VCaP (cell line): ENCODE measurements at regions not wholly inside any gene's neighbourhood (a gene's known extent, or its start where the extent isn't known, plus 50 kb on each side); places are given as distances from the start of the nearest gene placed in this dataset.
"Not testable (repeated sequence)": the region's sequence is repeated elsewhere in the genome, so short reads cannot be mapped to it uniquely, and the experiment has no call there.

ENCODE experiments used
- H3K27ac ChIP-seq: fragments of 450-650 bp; 2 replicates; pipeline ENCODE4 v1.5.1; 2017
- CTCF ChIP-seq: fragments of 450-650 bp; conservative IDR thresholded peaks from 2 replicates; pipeline ENCODE4 v1.5.1; 2017; ENCODE audit warnings: mild to moderate bottlenecking, moderate library complexity

GRCh38 chrX:35291013-35291412, 348.4 kb downstream of the FAM47B start:
- no peak for TF ChIP-seq CTCF
- no peak overlapping the region for H3K27ac ChIP-seq

- H3K27ac ChIP-seq, result no peak overlapping the region
- no peak for TF ChIP-seq CTCF
Measured at GRCh38 chrX:35292522-35292921, 349.9 kb downstream of the FAM47B start.

- not testable (repeated sequence) for H3K27ac ChIP-seq
Measured at GRCh38 chrX:35305037-35305436, 362.4 kb downstream of the FAM47B start.

DNA sequence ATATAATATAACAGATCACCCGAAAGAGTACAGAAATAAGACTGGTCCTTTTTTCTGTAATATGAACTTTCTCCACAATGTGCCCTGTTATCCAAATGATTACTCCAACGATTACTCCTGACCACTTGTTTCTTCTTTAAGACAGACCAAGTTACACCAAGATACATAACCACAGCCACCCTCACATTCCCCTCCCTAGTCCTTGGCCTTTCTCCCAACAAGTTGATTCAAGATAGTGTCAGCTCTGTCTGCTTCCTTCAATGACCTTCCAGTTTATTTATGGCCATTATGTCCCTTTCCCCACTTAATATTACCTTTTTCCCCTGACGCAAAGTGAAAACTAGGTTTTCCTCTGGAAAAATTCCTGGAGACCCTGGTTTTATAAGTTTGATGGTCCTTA, 397.2 kb downstream of the FAM47B start:
- H3K27ac ChIP-seq, result no peak overlapping the region
- TF ChIP-seq CTCF, result no peak

DNA sequence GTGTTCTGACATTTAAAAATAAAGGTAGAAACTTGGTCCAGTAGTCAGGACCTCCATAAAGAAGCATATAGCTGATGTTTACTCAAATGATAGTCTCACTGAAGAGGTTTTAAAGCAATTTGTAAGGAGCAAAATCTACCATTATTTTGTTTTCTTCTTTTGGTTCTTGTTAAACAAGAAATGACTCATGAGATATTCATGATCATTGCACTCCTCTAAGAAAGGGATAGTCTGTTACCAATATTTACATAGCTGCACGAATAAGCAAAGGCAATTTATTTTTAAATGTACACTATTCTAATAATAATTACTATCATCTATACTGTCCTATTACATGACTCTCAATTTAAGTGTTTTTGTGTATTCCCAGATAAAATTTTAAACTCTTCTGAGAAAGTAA, 397.9 kb downstream of the FAM47B start:
- TF ChIP-seq CTCF, result no peak
- H3K27ac ChIP-seq, result no peak overlapping the region

DNA sequence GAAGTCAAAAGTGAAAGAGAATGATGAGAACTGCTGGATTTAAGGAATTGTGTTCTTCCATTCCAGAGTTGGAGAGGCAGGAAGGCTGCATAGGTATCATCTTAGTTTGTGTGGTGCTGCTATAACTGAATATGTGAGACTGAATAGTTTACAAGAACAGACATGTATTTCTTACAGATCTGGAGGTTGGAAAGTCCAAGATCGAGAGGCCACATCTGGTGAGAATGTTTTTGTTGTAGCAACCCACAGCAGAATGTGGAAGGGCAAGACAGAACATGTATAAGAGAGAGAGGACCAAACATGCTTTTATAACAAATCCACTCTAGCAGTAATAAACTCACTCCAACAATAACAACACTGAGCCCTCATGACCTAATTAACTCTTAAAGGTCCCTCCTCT, 408.6 kb downstream of the FAM47B start:
- no peak for TF ChIP-seq CTCF
- H3K27ac ChIP-seq, result no peak overlapping the region

DNA sequence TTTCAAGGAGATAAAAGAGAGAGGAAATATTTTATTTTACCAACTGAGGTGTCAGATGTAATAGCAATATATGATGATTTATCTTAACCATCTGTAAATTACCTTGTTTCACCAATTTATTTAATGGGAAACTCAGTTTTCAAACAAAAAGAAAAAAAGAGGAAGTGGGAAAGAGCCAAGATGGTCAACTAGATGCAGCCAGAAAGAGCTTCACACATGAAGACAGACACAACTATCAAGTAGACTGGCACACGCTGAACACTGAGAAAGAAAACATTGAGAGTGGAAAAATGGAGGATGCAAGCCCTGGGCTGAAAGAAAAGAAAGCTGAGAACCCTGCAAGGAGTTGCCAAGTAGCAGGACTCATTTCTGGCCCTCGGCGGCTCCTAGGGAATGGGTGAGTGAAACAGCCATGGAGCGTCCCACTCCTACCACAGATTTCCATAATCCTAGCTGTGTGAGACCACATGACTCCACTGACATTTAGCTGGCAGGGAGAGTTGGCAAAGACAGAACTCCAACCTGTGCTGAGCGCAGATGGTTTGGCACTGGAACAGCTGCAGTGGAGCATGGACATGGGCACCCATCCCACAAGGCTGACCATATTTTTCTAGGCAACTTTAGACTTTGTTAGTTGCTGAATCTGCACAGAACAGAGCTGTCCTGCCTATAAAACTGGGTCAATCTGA, 409.3 kb downstream of the FAM47B start:
- TF ChIP-seq CTCF, result no peak
- H3K27ac ChIP-seq, result no peak overlapping the region

- no peak for TF ChIP-seq CTCF
- H3K27ac ChIP-seq, result no peak overlapping the region
Measured at GRCh38 chrX:35357656-35358055, 415.1 kb downstream of the FAM47B start.
